IMR-90 (cell line): ENCODE measurements at regions not wholly inside any gene's neighbourhood (a gene's known extent, or its start where the extent isn't known, plus 50 kb on each side); places are given as distances from the start of the nearest gene placed in this dataset.

Experiments
- ATAC-seq: fragments of 200-7000 bp; cut with Tn5 transposase; 2 replicates; pipeline ENCODE4 v1.9.1; 2020; ENCODE audit warnings: low read depth, mild to moderate bottlenecking, moderate library complexity
- BruUV-seq: library from RNA; stranded (reverse); fragments of 400-500 nt; replicated peaks from 2 replicates; lab custom pipeline; 2021; lab: Mats Ljungman, UMichigan
- CTCF ChIA-PET: fragments of 300-600 bp; formaldehyde crosslinking; extraction: SDS; loops from one replicate; lab custom pipeline; 2021; ENCODE audit warnings: antibody characterized with exemption; lab: Yijun Ruan, JAX
- POLR2A ChIA-PET: fragments of 300-600 bp; sonication (Branson Sonifier 250); formaldehyde crosslinking; loops from one replicate; lab custom pipeline; 2022; ENCODE audit warnings: antibody characterized with exemption; ENCODE audit not compliant: unreplicated experiment; lab: Charles Lee
- DNase-seq: peaks from one replicate; pipeline ENCODE4 v3.0.0; 2013
- H2AFZ ChIP-seq: replicated peaks from 2 replicates; pipeline ENCODE3; 2013; ENCODE audit warnings: low read length, mild to moderate bottlenecking; ENCODE audit not compliant: poor library complexity
- H2AK5ac ChIP-seq: 2 replicates; pipeline ENCODE4 v1.6.1; 2013; ENCODE audit warnings: low read depth, low read length, inconsistent platforms
- H2AK9ac ChIP-seq: replicated peaks from 2 replicates; pipeline ENCODE3; 2013; ENCODE audit warnings: mild to moderate bottlenecking, low read depth, low read length, moderate library complexity; ENCODE audit not compliant: poor library complexity
- H2BK120ac ChIP-seq: 2 replicates; pipeline ENCODE4 v1.6.1; 2013; ENCODE audit warnings: low read depth, low read length, inconsistent platforms
- H2BK15ac ChIP-seq: 3 replicates; pipeline ENCODE4 v1.6.1; 2013; ENCODE audit warnings: low read depth, low read length, inconsistent platforms
- H2BK20ac ChIP-seq: 2 replicates; pipeline ENCODE4 v1.6.1; 2013; ENCODE audit warnings: low read depth, mild to moderate bottlenecking, inconsistent platforms, low read length, moderate library complexity
- H2BK5ac ChIP-seq: 2 replicates; pipeline ENCODE4 v1.6.1; 2013; ENCODE audit warnings: mild to moderate bottlenecking, low read depth, low read length, inconsistent platforms; ENCODE audit not compliant: poor library complexity, severe bottlenecking
- H3K14ac ChIP-seq: replicated peaks from 2 replicates; pipeline ENCODE4 v1.6.1; 2013; ENCODE audit warnings: low read depth, low read length, inconsistent platforms
- H3K18ac ChIP-seq: 2 replicates; pipeline ENCODE4 v1.6.1; 2013; ENCODE audit warnings: low read depth, low read length, control low read depth
- H3K23ac ChIP-seq: 2 replicates; pipeline ENCODE4 v1.6.1; 2013; ENCODE audit warnings: low read depth, low read length, inconsistent platforms
- H3K27ac ChIP-seq: 2 replicates; pipeline ENCODE4 v1.5.1; 2013; ENCODE audit warnings: mild to moderate bottlenecking, control low read depth, low read length; ENCODE audit not compliant: insufficient read depth
- H3K27me3 ChIP-seq: 2 replicates; pipeline ENCODE4 v1.6.1; 2013; ENCODE audit warnings: low read length; ENCODE audit not compliant: control insufficient read depth, insufficient read depth
- H3K36me3 ChIP-seq: 2 replicates; pipeline ENCODE4 v1.6.1; 2013; ENCODE audit warnings: low read length, mixed read lengths; ENCODE audit not compliant: control insufficient read depth, insufficient read depth
- H3K4ac ChIP-seq: 2 replicates; pipeline ENCODE4 v1.6.1; 2013; ENCODE audit warnings: low read depth, low read length, inconsistent platforms
- H3K4me1 ChIP-seq: 2 replicates; pipeline ENCODE4 v1.6.1; 2013; ENCODE audit warnings: low read length, mixed read lengths; ENCODE audit not compliant: control insufficient read depth, insufficient read depth
- H3K4me2 ChIP-seq: 2 replicates; pipeline ENCODE4 v1.6.1; 2013; ENCODE audit warnings: low read depth, mild to moderate bottlenecking, control low read depth, low read length, moderate library complexity
- H3K4me3 ChIP-seq: 2 replicates; pipeline ENCODE4 v1.5.1; 2013; ENCODE audit warnings: low read depth, mild to moderate bottlenecking, control low read depth, low read length, moderate library complexity; ENCODE audit not compliant: insufficient read depth
- H3K56ac ChIP-seq: 2 replicates; pipeline ENCODE4 v1.6.1; 2013; ENCODE audit warnings: low read length, inconsistent platforms; ENCODE audit not compliant: insufficient read depth; ENCODE audit errors: extremely low read depth
- H3K79me1 ChIP-seq, 2 experiments: 2 replicates each; pipeline ENCODE4 v1.6.1; 2013; ENCODE audit warnings: low read length in 2 of 2, inconsistent platforms in 1 of 2, low read depth in 1 of 2
- H3K9ac ChIP-seq: 2 replicates; pipeline ENCODE4 v1.6.1; 2013; ENCODE audit warnings: low read depth, low read length, control low read depth
- H3K9me1 ChIP-seq: 2 replicates; pipeline ENCODE4 v1.6.1; 2013; ENCODE audit warnings: low read length, inconsistent platforms; ENCODE audit not compliant: insufficient read depth
- H3K9me3 ChIP-seq: 2 replicates; pipeline ENCODE4 v1.6.1; 2013; ENCODE audit warnings: low read length; ENCODE audit not compliant: control insufficient read depth, insufficient read depth
- H4K20me1 ChIP-seq: 2 replicates; pipeline ENCODE4 v1.6.1; 2013; ENCODE audit warnings: low read length, inconsistent platforms; ENCODE audit not compliant: insufficient read depth
- H4K5ac ChIP-seq: 2 replicates; pipeline ENCODE4 v1.6.1; 2013; ENCODE audit warnings: mild to moderate bottlenecking, low read depth, low read length, control low read depth
- H4K8ac ChIP-seq, 2 experiments: 2 replicates each; pipeline ENCODE4 v1.6.1; 2013; ENCODE audit warnings: low read depth in 2 of 2, low read length in 2 of 2, control low read depth in 1 of 2, inconsistent platforms in 1 of 2
- H4K91ac ChIP-seq: 2 replicates; pipeline ENCODE4 v1.6.1; 2013; ENCODE audit warnings: low read depth, low read length, inconsistent platforms; ENCODE audit not compliant: insufficient read depth
- CEBPB ChIP-seq: IDR thresholded peaks from 2 replicates; pipeline ENCODE4 v1.6.1; 2012; ENCODE audit warnings: low read depth, low read length, improper control_type of control experiment
- FOS ChIP-seq: fragments of 150-350 bp; IDR thresholded peaks from 2 replicates; pipeline ENCODE4 v1.6.1; 2016; ENCODE audit warnings: low read depth, low read length
- RCOR1 ChIP-seq: IDR thresholded peaks from 2 replicates; pipeline ENCODE4 v1.6.1; 2012; ENCODE audit warnings: mild to moderate bottlenecking, low read length, improper control_type of control experiment; ENCODE audit not compliant: insufficient replicate concordance
- WGBS, 2 experiments: methylation state at CpG; one replicate each; pipeline versions ENCODE4 v1.1.5 to v1.1.7; 2013; ENCODE audit warnings: missing lambda C conversion rate in 2 of 2; ENCODE audit not compliant: insufficient read length in 1 of 2; ENCODE audit errors: extremely low coverage in 2 of 2; 5-methylcytosine and 5-hydroxymethylcytosine counted together
- dilution Hi-C: fragments of 300-500 bp; cut with HindIII; formaldehyde crosslinking; loops from one replicate; pipeline ENCODE4 v1.14.3; 2018; ENCODE audit warnings: low sequenced_read_pairs; ENCODE audit not compliant: unreplicated experiment
- in situ Hi-C: fragments of 300-500 bp; cut with MboI; formaldehyde crosslinking; loops from 3 replicates; pipeline ENCODE4 v1.14.3; 2019; ENCODE audit warnings: low sequenced_read_pairs, inconsistent platforms, mixed read lengths
- intact Hi-C: fragments of 100-400 bp; cut with micrococcal nuclease; formaldehyde crosslinking; loops from 2 replicates; pipeline ENCODE4 v1.10.0; 2022

- no peak overlapping the region for H3K27ac ChIP-seq
- H3K4me2 ChIP-seq: peak overlapping the region; percentile 41; the same call in 1 of the 2 replicates
- H3K4me3 ChIP-seq: no peak overlapping the region
- no peak overlapping the region for H2BK120ac ChIP-seq
- 0 out of 2 replicates have a peak, but pooled peaks cover 2% of the 10 kb centered on the region for H3K9me3 ChIP-seq
- no peak overlapping the region for H3K4ac ChIP-seq
- H3K36me3 ChIP-seq: no peaks in the 10 kb centered on the region
- no TSS peak for BruUV-seq
- intact Hi-C loops: no loop called here
- H2BK5ac ChIP-seq: peak overlapping the region; percentile 88
- H3K23ac ChIP-seq: no peak overlapping the region
- in situ Hi-C loops: no loop called here
- CTCF ChIA-PET: interaction anchor here (1.2 kb wide), 1 partner anchor 91 kb away, joined by 4 read pairs; no protein-coding TSS in a partner anchor
- H2AK9ac ChIP-seq: no peak overlapping the region
- H3K9ac ChIP-seq: no peak overlapping the region
- WGBS, 2 experiments: no CpG with 5 or more reads among the region's 4 CpGs
- H3K4me1 ChIP-seq: peaks cover 13% of the 10 kb centered on the region
- H3K27me3 ChIP-seq: no peaks in the 10 kb centered on the region
- ATAC-seq (peak; percentile 87), DNase-seq (peak; percentile 89)
- no peak overlapping the region for H3K56ac ChIP-seq
- dilution Hi-C loops: no loop called here
- 0 out of 2 replicates have a peak overlapping the region, but pooled peaks have one; percentile 66 for H3K14ac ChIP-seq
- POLR2A ChIA-PET: no interaction called here
- H2BK15ac ChIP-seq: no peak overlapping the region
- no peaks in the 10 kb centered on the region for H3K79me1 ChIP-seq
- peaks cover 3% of the 10 kb centered on the region; the same call in 1 of the 2 replicates for H3K9me1 ChIP-seq
- TF ChIP-seq CEBPB (0 out of 2 replicates have a peak, but pooled peaks have one; percentile 27), FOS (peak; percentile 60), RCOR1 (no peak)
- no peak overlapping the region for H4K91ac ChIP-seq
- no peak overlapping the region for H2AFZ ChIP-seq
- no peak overlapping the region; the same call in 1 of the 2 replicates for H2BK20ac ChIP-seq
- no peaks in the 10 kb centered on the region; the same call in 1 of the 2 replicates for H4K20me1 ChIP-seq
- H2AK5ac ChIP-seq: no peak overlapping the region
- peak overlapping the region; percentile 92; the same call in 1 of the 2 replicates for H3K18ac ChIP-seq
- no peak overlapping the region for H4K8ac ChIP-seq
- no peak overlapping the region for H4K5ac ChIP-seq
Measured at GRCh38 chr18:61727241-61728193, 165.3 kb downstream of the RNF152 start.
